RWPE2 (cell line): ENCODE measurements at regions not wholly inside any gene's neighbourhood (a gene's known extent, or its start where the extent isn't known, plus 50 kb on each side); places are given as distances from the start of the nearest gene placed in this dataset.
A peak's percentile ranks its signal among the peaks of the same experiment; 100 is the strongest.

Experiments used
- ATAC-seq: fragments of 200-7000 bp; cut with Tn5 transposase; 3 replicates; pipeline ENCODE4 v1.9.1; 2021; ENCODE audit warnings: low read depth
- DNase-seq: peaks from one replicate; pipeline ENCODE4 v3.0.0-alpha.2; 2020; ENCODE audit warnings: low spot score
- H3K27ac ChIP-seq: fragments of 450-650 bp; 2 replicates; pipeline ENCODE4 v1.5.1; 2017; ENCODE audit warnings: mild to moderate bottlenecking; ENCODE audit not compliant: poor library complexity, severe bottlenecking
- H3K27me3 ChIP-seq: fragments of 250-450 bp; sonication (Bioruptor Pico); 2 replicates; pipeline ENCODE4 v1.5.1; 2021; ENCODE audit warnings: mild to moderate bottlenecking, moderate library complexity; ENCODE audit not compliant: insufficient read depth, poor library complexity, severe bottlenecking
- H3K36me3 ChIP-seq: fragments of 250-450 bp; sonication (Bioruptor Pico); 2 replicates; pipeline ENCODE4 v1.5.1; 2020; ENCODE audit warnings: low read depth, mild to moderate bottlenecking, moderate library complexity
- H3K4me1 ChIP-seq: fragments of 250-450 bp; sonication (Bioruptor Pico); 2 replicates; pipeline ENCODE4 v1.5.1; 2021; ENCODE audit warnings: mild to moderate bottlenecking, moderate library complexity; ENCODE audit not compliant: insufficient read depth, poor library complexity, severe bottlenecking
- H3K4me3 ChIP-seq: fragments of 250-450 bp; sonication (Bioruptor Pico); 2 replicates; pipeline ENCODE4 v1.5.1; 2021; ENCODE audit warnings: mild to moderate bottlenecking, moderate library complexity; ENCODE audit not compliant: severe bottlenecking
- H3K9me3 ChIP-seq: fragments of 250-450 bp; sonication (Bioruptor Pico); 2 replicates; pipeline ENCODE4 v1.5.1; 2021; ENCODE audit warnings: mild to moderate bottlenecking, moderate library complexity; ENCODE audit not compliant: severe bottlenecking
- CTCF ChIP-seq: fragments of 450-650 bp; IDR thresholded peaks from one replicate; pipeline ENCODE4 v1.5.1; 2017; ENCODE audit warnings: mild to moderate bottlenecking, moderate library complexity; ENCODE audit not compliant: poor library complexity, severe bottlenecking

GRCh38 chrX:9320940-9321339 lies 143.9 kb upstream of the TBL1X start:
- Histone ChIP-seq H3K27me3 (no peaks in the 10 kb centered on the region), H3K4me1 (no peaks in the 10 kb centered on the region), H3K36me3 (no peaks in the 10 kb centered on the region), H3K27ac (no peak overlapping the region), H3K4me3 (no peak overlapping the region), H3K9me3 (no peaks in the 10 kb centered on the region)
- DNase-seq (no peak), ATAC-seq (peak; percentile 61; the same call in 2 of the 3 replicates)
- TF ChIP-seq CTCF, result no peak

GRCh38 chrX:9324676-9325075 lies 140.2 kb upstream of the TBL1X start:
- DNase-seq, result no peak
- no peak for TF ChIP-seq CTCF

GRCh38 chrX:9326369-9326768 lies 138.5 kb upstream of the TBL1X start:
- H3K27ac ChIP-seq, result no peak overlapping the region
- H3K27me3 ChIP-seq, result no peaks in the 10 kb centered on the region
- no peak for TF ChIP-seq CTCF
- H3K4me3 ChIP-seq, result no peak overlapping the region
- ATAC-seq (no peak), DNase-seq (no peak)
- H3K36me3 ChIP-seq, result no peaks in the 10 kb centered on the region
- H3K9me3 ChIP-seq, result no peaks in the 10 kb centered on the region
- peaks cover 6% of the 10 kb centered on the region for H3K4me1 ChIP-seq

More at GRCh38 chrX:9324676-9325075, 140.2 kb upstream of the TBL1X start:
- Histone ChIP-seq H3K36me3 (no peaks in the 10 kb centered on the region), H3K27me3 (no peaks in the 10 kb centered on the region), H3K4me1 (peaks cover 6% of the 10 kb centered on the region), H3K27ac (no peak overlapping the region), H3K4me3 (no peak overlapping the region), H3K9me3 (no peaks in the 10 kb centered on the region)
- ATAC-seq, result no peak

GRCh38 chrX:9327086-9327746 lies 137.6 kb upstream of the TBL1X start:
- Histone ChIP-seq H3K4me3 (no peak overlapping the region), H3K36me3 (no peaks in the 10 kb centered on the region), H3K9me3 (no peaks in the 10 kb centered on the region), H3K27ac (no peak overlapping the region), H3K27me3 (no peaks in the 10 kb centered on the region), H3K4me1 (peaks cover 6% of the 10 kb centered on the region)
- TF ChIP-seq CTCF, result no peak
- no peak for DNase-seq
- no peak for ATAC-seq

- no peak overlapping the region for H3K4me3 ChIP-seq
- peaks cover 6% of the 10 kb centered on the region for H3K4me1 ChIP-seq
- no peaks in the 10 kb centered on the region for H3K9me3 ChIP-seq
- H3K27ac ChIP-seq, result no peak overlapping the region
- ATAC-seq (peak; percentile 84), DNase-seq (no peak)
- no peaks in the 10 kb centered on the region for H3K27me3 ChIP-seq
- no peaks in the 10 kb centered on the region for H3K36me3 ChIP-seq
- no peak for TF ChIP-seq CTCF
Measured at GRCh38 chrX:9327747-9328145, 137.1 kb upstream of the TBL1X start.
